ENCODE measurements at regions not wholly inside any gene's neighbourhood (a gene's known extent, or its start where the extent isn't known, plus 50 kb on each side); places are given as distances from the start of the nearest gene placed in this dataset.

DNA sequence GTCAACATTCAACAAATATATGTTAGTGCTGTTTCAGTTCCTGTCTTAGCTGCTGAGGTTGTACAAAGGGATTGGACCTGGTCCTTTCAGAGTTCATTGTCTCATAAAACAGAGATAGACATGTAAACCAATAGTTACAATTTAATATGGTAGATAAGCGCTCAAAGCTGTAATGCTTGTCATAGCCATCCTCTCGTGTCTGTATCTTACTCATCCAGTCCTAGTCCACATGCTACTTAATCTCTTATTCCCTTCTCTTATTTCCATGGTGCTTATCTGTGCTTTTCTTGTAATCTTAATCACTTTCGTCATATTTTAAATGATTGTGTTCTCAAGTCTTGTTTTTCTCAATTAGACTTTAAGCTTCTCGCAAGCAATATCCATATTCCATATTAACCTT lies 185.2 kb upstream of the OBI1 start:
- no peak for DNase-seq (ENCODE audit: low read depth)
- TF ChIP-seq, protein P1, sequence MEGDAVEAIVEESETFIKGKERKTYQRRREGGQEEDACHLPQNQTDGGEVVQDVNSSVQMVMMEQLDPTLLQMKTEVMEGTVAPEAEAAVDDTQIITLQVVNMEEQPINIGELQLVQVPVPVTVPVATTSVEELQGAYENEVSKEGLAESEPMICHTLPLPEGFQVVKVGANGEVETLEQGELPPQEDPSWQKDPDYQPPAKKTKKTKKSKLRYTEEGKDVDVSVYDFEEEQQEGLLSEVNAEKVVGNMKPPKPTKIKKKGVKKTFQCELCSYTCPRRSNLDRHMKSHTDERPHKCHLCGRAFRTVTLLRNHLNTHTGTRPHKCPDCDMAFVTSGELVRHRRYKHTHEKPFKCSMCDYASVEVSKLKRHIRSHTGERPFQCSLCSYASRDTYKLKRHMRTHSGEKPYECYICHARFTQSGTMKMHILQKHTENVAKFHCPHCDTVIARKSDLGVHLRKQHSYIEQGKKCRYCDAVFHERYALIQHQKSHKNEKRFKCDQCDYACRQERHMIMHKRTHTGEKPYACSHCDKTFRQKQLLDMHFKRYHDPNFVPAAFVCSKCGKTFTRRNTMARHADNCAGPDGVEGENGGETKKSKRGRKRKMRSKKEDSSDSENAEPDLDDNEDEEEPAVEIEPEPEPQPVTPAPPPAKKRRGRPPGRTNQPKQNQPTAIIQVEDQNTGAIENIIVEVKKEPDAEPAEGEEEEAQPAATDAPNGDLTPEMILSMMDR (IDR thresholded peaks at IDR 0.05; ENCODE audit: insufficient read depth, low read depth, low read length) = no peak
- no peak overlapping the region for H3K4me3 ChIP-seq (ENCODE audit: low read depth, low read length)

DNA sequence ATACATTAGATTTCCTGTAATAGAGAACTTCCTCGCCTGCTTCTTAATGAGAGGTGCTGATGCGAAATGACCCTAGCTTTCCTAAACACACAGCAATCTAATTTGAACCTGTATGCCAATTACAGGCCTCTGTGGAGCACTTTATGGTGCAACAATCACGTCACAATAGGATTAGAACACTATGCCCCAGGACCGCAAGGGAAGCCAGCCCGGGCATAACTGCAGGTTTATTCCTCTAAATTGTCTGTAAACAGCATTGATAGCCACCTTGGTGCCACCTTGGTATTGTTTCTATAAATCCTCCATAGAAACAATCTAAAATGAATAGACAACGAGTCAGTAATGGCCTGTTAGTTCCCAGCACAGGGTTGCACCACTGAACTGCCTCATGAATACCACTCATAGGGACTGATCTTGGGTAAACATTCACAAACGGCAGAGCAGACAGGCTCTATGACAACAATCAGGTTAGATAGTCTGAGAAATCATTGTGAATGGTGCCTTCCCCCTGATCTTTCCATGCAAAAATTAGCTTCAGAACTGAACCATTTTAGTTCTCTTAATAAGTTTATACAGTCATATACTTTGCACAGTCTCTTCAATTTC lies 182.5 kb upstream of the OBI1 start:
- TF ChIP-seq, protein P1 (IDR thresholded peaks at IDR 0.05; ENCODE audit: insufficient read depth, low read depth, low read length) = no peak
- DNase-seq (ENCODE audit: low read depth) = no peak

DNA sequence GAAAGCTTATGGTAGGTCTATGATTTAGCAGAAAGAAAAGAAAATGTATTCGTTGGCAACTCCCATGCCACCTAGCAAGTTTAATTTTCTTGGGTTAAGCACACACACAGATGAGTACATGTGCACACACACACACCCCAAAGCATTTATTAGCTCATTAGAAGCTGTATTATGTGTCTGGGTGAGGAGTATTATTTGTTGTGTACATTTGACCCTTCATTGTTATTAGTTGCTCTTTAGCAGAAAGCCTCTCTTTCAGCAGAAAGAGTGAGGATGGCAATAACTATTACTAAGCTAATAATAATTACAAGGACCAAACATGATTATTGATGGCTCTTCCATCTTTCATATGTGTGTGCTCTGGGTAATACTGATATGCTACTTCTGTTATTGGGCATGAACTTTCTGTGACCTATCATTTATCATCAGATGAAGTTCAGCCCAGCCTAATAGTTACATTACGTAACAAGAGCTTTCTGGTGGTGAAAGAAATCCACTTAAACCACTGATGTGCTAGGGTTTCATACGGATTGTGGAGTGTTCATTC lies 177.4 kb upstream of the OBI1 start:
- TF ChIP-seq, protein P1 (IDR thresholded peaks at IDR 0.05; ENCODE audit: insufficient read depth, low read depth, low read length) = no peak
- no peak for DNase-seq (ENCODE audit: low read depth)
- H3K4me3 ChIP-seq (ENCODE audit: low read depth, low read length) = no peak overlapping the region

More for the DNA sequence above, 182.5 kb upstream of the OBI1 start:
- no peak overlapping the region for H3K4me3 ChIP-seq (ENCODE audit: low read depth, low read length)

GRCh38 chr13:78832461-78832860 lies 173.5 kb upstream of the OBI1 start:
- TF ChIP-seq, protein P1 (IDR thresholded peaks at IDR 0.05; ENCODE audit: insufficient read depth, low read depth, low read length) = no peak
- no peak for DNase-seq (ENCODE audit: low read depth)
- no peak overlapping the region for H3K4me3 ChIP-seq (ENCODE audit: low read depth, low read length)

- no peak overlapping the region for H3K4me3 ChIP-seq (ENCODE audit: low read depth, low read length)
- TF ChIP-seq, protein P1 (IDR thresholded peaks at IDR 0.05; ENCODE audit: insufficient read depth, low read depth, low read length) = no peak
- DNase-seq (ENCODE audit: low read depth) = no peak
Observed at GRCh38 chr13:78830508-78830907, 171.6 kb upstream of the OBI1 start.

DNA sequence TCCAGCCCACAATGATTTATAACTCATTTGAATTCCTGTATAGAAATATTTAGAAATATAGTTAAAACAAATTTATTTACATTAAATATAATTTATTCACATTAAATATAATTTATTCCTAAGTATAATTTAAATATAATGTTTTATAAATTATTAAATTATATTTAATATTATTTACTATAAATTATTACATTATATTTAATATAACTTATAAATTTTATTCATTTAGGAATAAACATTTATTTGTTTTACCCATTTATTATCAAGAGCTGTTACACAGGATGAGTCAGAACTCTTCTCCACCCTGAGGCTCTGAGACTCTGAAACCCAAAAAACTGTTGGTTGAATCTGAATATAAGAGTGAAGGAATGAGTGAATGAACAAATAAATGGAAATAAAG lies 170.9 kb upstream of the OBI1 start:
- DNase-seq (ENCODE audit: low read depth) = no peak
- H3K4me3 ChIP-seq (ENCODE audit: low read depth, low read length) = no peak overlapping the region
- TF ChIP-seq, protein P1 (IDR thresholded peaks at IDR 0.05; ENCODE audit: insufficient read depth, low read depth, low read length) = no peak

DNA sequence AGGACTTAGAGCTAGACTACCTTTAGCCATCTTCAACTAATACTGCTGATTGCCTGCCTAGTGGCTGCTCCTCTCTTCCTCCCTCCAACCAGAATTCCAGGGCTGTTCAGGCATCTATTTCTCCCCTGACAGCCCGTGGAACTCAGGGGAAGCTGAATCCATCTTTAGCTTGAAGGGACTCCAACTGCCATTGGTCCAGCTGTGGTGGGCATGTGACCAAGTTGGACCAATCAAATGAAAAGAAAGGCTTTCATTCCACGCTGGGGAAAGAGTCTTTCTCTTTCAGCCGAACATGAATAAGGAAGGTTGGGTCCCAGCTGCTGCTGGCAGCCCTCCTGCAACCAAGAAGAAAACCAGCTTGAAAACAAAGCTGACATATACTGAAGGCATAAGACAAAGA lies 168.5 kb upstream of the OBI1 start:
- DNase-seq (ENCODE audit: low read depth) = no peak
- TF ChIP-seq, protein P1 (IDR thresholded peaks at IDR 0.05; ENCODE audit: insufficient read depth, low read depth, low read length) = no peak
- no peak overlapping the region for H3K4me3 ChIP-seq (ENCODE audit: low read depth, low read length)

All from fibroblast of villous mesenchyme (primary cell).